ENCODE measurements at regions not wholly inside any gene's neighbourhood (a gene's known extent, or its start where the extent isn't known, plus 50 kb on each side); places are given as distances from the start of the nearest gene placed in this dataset.

- H3K27me3 ChIP-seq (ENCODE audit: low read depth) = no peaks in the 10 kb centered on the region
- no peak overlapping the region for H3K27ac ChIP-seq
- ATAC-seq = no peak
Observed at GRCh38 chr1:87644033-87644578, 315.4 kb downstream of the LMO4 start.

DNA sequence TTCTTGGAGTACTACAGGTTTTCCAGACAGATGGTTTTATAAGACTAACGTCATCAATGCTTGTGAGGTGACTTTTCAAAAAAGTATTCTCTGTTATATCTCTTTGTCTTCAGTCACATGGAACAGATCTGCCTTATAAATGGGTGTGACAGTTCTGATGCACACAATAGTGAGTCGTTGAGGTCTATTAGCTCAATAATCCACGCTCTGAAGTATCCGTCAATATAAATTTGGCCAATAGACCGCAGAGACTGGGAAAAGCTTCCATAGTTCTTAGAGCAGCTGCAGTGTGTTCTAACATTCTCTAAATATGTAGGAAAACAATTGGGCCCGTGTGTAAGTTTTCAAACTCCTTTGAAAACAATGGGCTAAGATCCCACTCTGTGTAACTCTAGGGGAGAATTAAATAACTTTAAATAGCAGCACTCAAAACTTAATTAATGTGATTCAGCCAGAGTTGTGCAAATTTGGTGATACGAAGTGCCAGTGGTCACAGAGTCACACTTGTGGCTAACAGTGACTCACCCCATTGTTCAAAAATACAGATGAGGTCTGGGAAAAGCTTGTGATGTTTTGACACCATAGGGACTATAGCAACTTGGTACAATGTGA lies 316.0 kb downstream of the LMO4 start:
- no peak for TF ChIP-seq CTCF (IDR thresholded peaks at IDR 0.05)
- DNase-seq (no peak), ATAC-seq (no peak)
- Histone ChIP-seq H3K27me3 (ENCODE audit: low read depth) (no peaks in the 10 kb centered on the region), H3K9me3 (no peaks in the 10 kb centered on the region), H3K27ac (no peak overlapping the region), H3K4me1 (no peaks in the 10 kb centered on the region), H3K4me3 (no peak overlapping the region), H3K36me3 (no peaks in the 10 kb centered on the region)
- intact Hi-C loops (cut with DNase I) = no loop called here

More at GRCh38 chr1:87644033-87644578, 315.4 kb downstream of the LMO4 start:
- TF ChIP-seq CTCF (IDR thresholded peaks at IDR 0.05) = no peak
- no peaks in the 10 kb centered on the region for H3K9me3 ChIP-seq
- intact Hi-C loops (cut with DNase I) = no loop called here
- no peaks in the 10 kb centered on the region for H3K4me1 ChIP-seq
- no peak for DNase-seq
- no peak overlapping the region for H3K4me3 ChIP-seq
- no peaks in the 10 kb centered on the region for H3K36me3 ChIP-seq

DNA sequence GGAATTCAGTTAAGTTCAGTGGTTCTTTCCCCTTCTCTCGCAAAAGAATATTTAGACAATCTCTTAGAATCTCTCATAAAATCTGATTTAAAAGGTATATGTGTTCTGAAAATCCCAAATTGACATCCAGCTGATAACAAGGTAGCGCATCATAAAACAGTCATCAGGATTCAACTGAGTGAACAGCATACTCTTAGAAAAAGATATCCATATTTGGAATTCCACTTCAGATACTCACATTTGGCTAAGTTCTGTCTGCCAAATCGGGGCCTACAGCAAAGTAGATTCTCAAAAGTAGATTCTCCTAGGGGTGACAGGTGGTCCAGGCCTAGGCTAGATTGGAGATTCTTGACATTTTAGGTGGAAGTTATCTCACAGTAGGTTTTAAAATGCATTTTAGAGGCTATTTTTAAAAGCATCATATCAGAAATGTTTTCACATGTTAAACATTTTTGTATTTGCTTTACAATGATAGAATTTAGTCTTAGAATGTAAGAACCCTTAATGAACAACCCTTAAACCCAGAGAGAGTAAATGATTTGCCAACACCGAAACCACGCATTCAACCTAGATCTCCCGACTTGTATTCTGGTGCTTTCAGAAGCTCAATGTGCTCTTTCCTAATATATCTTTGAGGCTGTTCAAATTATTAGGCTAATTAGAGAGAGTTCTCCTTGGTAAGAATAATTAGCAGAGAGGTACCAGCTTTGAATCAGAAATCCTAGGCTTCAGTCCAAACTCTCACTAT lies 318.9 kb downstream of the LMO4 start:
- no peaks in the 10 kb centered on the region for H3K4me1 ChIP-seq

GRCh38 chr1:87648323-87649119 lies 319.8 kb downstream of the LMO4 start:
- no peaks in the 10 kb centered on the region for H3K27me3 ChIP-seq (ENCODE audit: low read depth)
- H3K36me3 ChIP-seq = no peaks in the 10 kb centered on the region
- DNase-seq = no peak
- no peaks in the 10 kb centered on the region for H3K9me3 ChIP-seq
- TF ChIP-seq CTCF (IDR thresholded peaks at IDR 0.05) = no peak
- no peaks in the 10 kb centered on the region for H3K4me1 ChIP-seq
- intact Hi-C loops (cut with DNase I) = no loop called here
- no peak overlapping the region for H3K4me3 ChIP-seq
- no peak for ATAC-seq
- H3K27ac ChIP-seq = no peak overlapping the region

More for the DNA sequence above, 318.9 kb downstream of the LMO4 start:
- TF ChIP-seq CTCF (IDR thresholded peaks at IDR 0.05) = no peak
- no peak for ATAC-seq
- H3K4me3 ChIP-seq = no peak overlapping the region
- H3K27me3 ChIP-seq (ENCODE audit: low read depth) = no peaks in the 10 kb centered on the region
- no peaks in the 10 kb centered on the region for H3K36me3 ChIP-seq
- no peak overlapping the region for H3K27ac ChIP-seq
- no peak for DNase-seq
- H3K9me3 ChIP-seq = no peaks in the 10 kb centered on the region
- intact Hi-C loops (cut with DNase I) = no loop called here

- Histone ChIP-seq H3K36me3 (no peaks in the 10 kb centered on the region), H3K4me1 (no peaks in the 10 kb centered on the region), H3K9me3 (no peaks in the 10 kb centered on the region), H3K4me3 (no peak overlapping the region), H3K27me3 (ENCODE audit: low read depth) (no peaks in the 10 kb centered on the region), H3K27ac (no peak overlapping the region)
- intact Hi-C loops (cut with DNase I) = no loop called here
- no peak for ATAC-seq
- no peak for DNase-seq
- TF ChIP-seq CTCF (IDR thresholded peaks at IDR 0.05) = no peak
Observed at GRCh38 chr1:87650306-87650705, 321.6 kb downstream of the LMO4 start.
